K562 (cell line): ENCODE measurements at regions not wholly inside any gene's neighbourhood (a gene's known extent, or its start where the extent isn't known, plus 50 kb on each side); places are given as distances from the start of the nearest gene placed in this dataset.

ENCODE experiments used
- ATAC-seq: fragments of 200-7000 bp; cut with Tn5 transposase; 3 replicates; pipeline ENCODE4 v1.9.1; 2020; ENCODE audit warnings: moderate library complexity
- BruUV-seq: library from RNA; stranded (reverse); fragments of 400-500 nt; replicated peaks from 2 replicates; lab custom pipeline; 2021; lab: Mats Ljungman, UMichigan
- CTCF ChIA-PET: fragments of 300-600 bp; formaldehyde crosslinking; extraction: SDS; loops from one replicate; lab custom pipeline; 2021; ENCODE audit warnings: low intra/inter-chr PET ratio; lab: Yijun Ruan, JAX
- POLR2A ChIA-PET: fragments of 300-600, 350-650 bp; sonication (Branson Sonifier 250); formaldehyde crosslinking; extraction: SDS; loops from one replicate; lab custom pipeline; 2021; ENCODE audit warnings: antibody characterized with exemption, inconsistent platforms; lab: Yijun Ruan, JAX
- DNase-seq, 4 experiments: peaks; one replicate each; pipeline versions ENCODE4 v3.0.0 to v3.0.0-alpha.2; 2011 to 2018; ENCODE audit warnings: low spot score in 3 of 4, mixed read lengths in 3 of 4; ENCODE audit errors: extremely low read depth in 1 of 4
- FAIRE-seq: peaks from 2 replicates; lab custom pipeline; 2011; peaks lifted over from hg19 to GRCh38; lab: Jason Lieb, UNC
- H2AFZ ChIP-seq: 2 replicates; pipeline ENCODE4 v1.6.0; 2011; ENCODE audit warnings: low read depth, low read length, control low read depth, inconsistent platforms
- H3K27ac ChIP-seq: fragments of 200-600 bp; 3 replicates; pipeline ENCODE4 v1.8.0; 2011; ENCODE audit warnings: low read depth, mild to moderate bottlenecking, control low read depth, inconsistent platforms, low read length, moderate library complexity, mixed read lengths; ENCODE audit errors: extremely low read depth
- H3K27me3 ChIP-seq, 2 experiments: fragments of 300-600 bp in 1 of 2; 2 replicates in 1 of 2; 3 replicates in 1 of 2; pipeline versions ENCODE4 v1.6.0 to v1.8.0; 2011; ENCODE audit warnings: inconsistent platforms in 2 of 2, low read length in 2 of 2, mild to moderate bottlenecking in 1 of 2, mixed read lengths in 1 of 2, moderate library complexity in 1 of 2; ENCODE audit not compliant: control insufficient read depth in 2 of 2, insufficient read depth in 2 of 2
- H3K36me3 ChIP-seq: fragments of 300-600 bp; 3 replicates; pipeline ENCODE4 v1.8.0; 2011; ENCODE audit warnings: mild to moderate bottlenecking, low read length, inconsistent platforms; ENCODE audit not compliant: control insufficient read depth, insufficient read depth
- H3K4me1 ChIP-seq, 2 experiments: fragments of 200-600 bp in 1 of 2; replicated peaks in 1 of 2; 2 replicates in 1 of 2; 3 replicates in 1 of 2; pipeline versions ENCODE4 v1.5.1 to v1.8.0; 2011; ENCODE audit warnings: inconsistent platforms in 2 of 2, low read length in 2 of 2, mild to moderate bottlenecking in 1 of 2, mixed read lengths in 1 of 2, moderate library complexity in 1 of 2; ENCODE audit not compliant: control insufficient read depth in 2 of 2, insufficient read depth in 2 of 2
- H3K4me2 ChIP-seq: 2 replicates; pipeline ENCODE4 v1.6.1; 2011; ENCODE audit warnings: low read length, control low read depth, inconsistent platforms, mixed read lengths; ENCODE audit not compliant: insufficient read depth
- H3K4me3 ChIP-seq: fragments of 200-600 bp; sonication (generic), shearing (Covaris generic); 2 replicates; pipeline ENCODE4 v1.5.1; 2016; ENCODE audit warnings: control low read depth, inconsistent platforms
- H3K79me2 ChIP-seq: fragments of 200-600 bp; 3 replicates; pipeline ENCODE4 v1.8.0; 2011; ENCODE audit warnings: low read length, inconsistent platforms; ENCODE audit not compliant: control insufficient read depth, insufficient read depth
- H3K9ac ChIP-seq, 2 experiments: 2 replicates each; pipeline versions ENCODE4 v1.6.0 to v1.6.1; 2011; ENCODE audit warnings: low read depth in 2 of 2, low read length in 2 of 2, control low read depth in 1 of 2, inconsistent platforms in 1 of 2, mild to moderate bottlenecking in 1 of 2, mixed read lengths in 1 of 2; ENCODE audit not compliant: insufficient read depth in 1 of 2
- H3K9me1 ChIP-seq: one replicate; pipeline ENCODE4 v1.6.0; 2011; ENCODE audit warnings: inconsistent platforms, mild to moderate bottlenecking, low read length, moderate library complexity; ENCODE audit not compliant: control insufficient read depth, insufficient read depth
- H3K9me3 ChIP-seq: replicated peaks from 2 replicates; pipeline ENCODE4 v1.5.1; 2011; ENCODE audit warnings: low read depth, low read length, inconsistent platforms; ENCODE audit not compliant: control insufficient read depth, insufficient read depth
- H4K20me1 ChIP-seq: replicated peaks from 2 replicates; pipeline ENCODE4 v1.6.1; 2011; ENCODE audit warnings: low read length, inconsistent platforms, mixed read lengths; ENCODE audit not compliant: control insufficient read depth, insufficient read depth
- DDX20 ChIP-seq: fragments of 450-650 bp; IDR thresholded peaks from 2 replicates; pipeline ENCODE4 v1.6.1; 2016; ENCODE audit warnings: missing genetic modification characterization, low read depth, mild to moderate bottlenecking, missing compliant biosample characterization, moderate library complexity
- FOXJ2 ChIP-seq: fragments of 200-800 bp; sonication (Bioruptor generic); IDR thresholded peaks from 2 replicates; pipeline ENCODE4 v1.6.1; 2016; ENCODE audit warnings: missing genetic modification characterization, missing compliant biosample characterization
- KAT7 ChIP-seq: sonication (generic); formaldehyde crosslinking; IDR thresholded peaks from 2 replicates; pipeline ENCODE4 v1.8.0; 2022; ENCODE audit warnings: missing genetic modification reagents, mild to moderate bottlenecking, borderline replicate concordance
- KLF16 ChIP-seq: IDR thresholded peaks from 2 replicates; pipeline ENCODE4 v1.6.1; 2016; ENCODE audit warnings: antibody characterized with exemption
- NFE2L1 ChIP-seq: fragments of 450-650 bp; IDR thresholded peaks from 2 replicates; pipeline ENCODE4 v1.6.1; 2016; ENCODE audit warnings: missing genetic modification characterization, low read depth, mild to moderate bottlenecking, missing compliant biosample characterization, moderate library complexity, borderline replicate concordance
- NR3C1 ChIP-seq: sonication (generic); formaldehyde crosslinking; IDR thresholded peaks from 2 replicates; pipeline ENCODE4 v1.8.1; 2022; ENCODE audit warnings: missing genetic modification reagents
- RBM34 ChIP-seq: fragments of 200-400 bp; formaldehyde crosslinking; IDR thresholded peaks from 2 replicates; pipeline ENCODE4 v1.6.1; 2018; ENCODE audit warnings: low read length, borderline replicate concordance; ENCODE audit not compliant: insufficient read depth
- SMAD4 ChIP-seq: fragments of 250-450 bp; sonication (Bioruptor Pico); conservative IDR thresholded peaks from 2 replicates; pipeline ENCODE4 v1.8.0; 2021; ENCODE audit warnings: inconsistent platforms, mild to moderate bottlenecking, moderate library complexity
- ZNF212 ChIP-seq: fragments of 450-650 bp; formaldehyde crosslinking; IDR thresholded peaks from 2 replicates; pipeline ENCODE4 v1.4.0; 2020; ENCODE audit warnings: mild to moderate bottlenecking
- ZNF277 ChIP-seq: fragments of 250-450 bp; sonication (Bioruptor Pico); IDR thresholded peaks from 2 replicates; pipeline ENCODE4 v1.8.0; 2022; ENCODE audit warnings: inconsistent platforms, mild to moderate bottlenecking, moderate library complexity, borderline replicate concordance
- ZSCAN29 ChIP-seq: fragments of 450-650 bp; IDR thresholded peaks from 2 replicates; pipeline ENCODE4 v1.6.1; 2017
- WGBS: fragments of 100-300 bp; shearing (Covaris generic); methylation state at CpG from one replicate; pipeline ENCODE4 v1.1.6; 2016; ENCODE audit warnings: low coverage, mixed read lengths; ENCODE audit not compliant: insufficient coverage; ENCODE audit errors: missing lambda C conversion rate; 5-methylcytosine and 5-hydroxymethylcytosine counted together
- in situ Hi-C: fragments of 300-500 bp; cut with MboI; formaldehyde crosslinking; loops from 4 replicates; pipeline ENCODE4 v1.15.0; 2018; ENCODE audit warnings: inconsistent platforms, mixed read lengths
- intact Hi-C: fragments of 100-400 bp; cut with micrococcal nuclease; formaldehyde crosslinking; loops from 2 replicates; pipeline ENCODE4 v1.14.2; 2022
- TF ChIP-seq, protein P1 (sequence below), 2 experiments: fragments of 200-800 bp in 1 of 2; sonication (Bioruptor generic) in 1 of 2; sonication (generic) in 1 of 2; formaldehyde crosslinking in 1 of 2; IDR thresholded peaks in 1 of 2; conservative IDR thresholded peaks in 1 of 2; 2 replicates each; pipeline versions ENCODE4 v1.5.0 to v1.6.1; 2016 to 2020; ENCODE audit warnings: missing compliant biosample characterization in 1 of 2, missing genetic modification characterization in 1 of 2, missing genetic modification reagents in 1 of 2
- TF ChIP-seq, protein P2 (sequence below): fragments of 450-650 bp; IDR thresholded peaks from 2 replicates; pipeline ENCODE4 v1.6.1; 2016; ENCODE audit warnings: low read depth

DNA sequence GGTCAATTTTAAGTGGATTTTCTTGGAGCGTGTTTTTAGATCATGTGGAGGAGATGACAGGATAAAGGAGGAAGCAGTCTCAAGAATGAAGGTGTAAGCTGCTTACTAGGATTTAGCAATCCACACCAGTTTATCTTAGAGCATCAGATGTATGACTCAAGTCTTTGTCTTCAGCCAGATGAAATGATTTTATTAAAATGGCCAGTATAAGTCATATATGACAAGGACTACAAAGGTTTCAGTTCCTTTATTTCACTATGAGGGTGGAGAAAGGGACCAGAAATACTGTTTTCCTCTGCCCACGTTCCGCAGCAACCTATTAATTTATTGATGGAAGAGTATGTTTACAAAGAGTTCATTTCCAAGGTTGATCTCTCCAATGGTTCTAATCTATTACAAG, 970.5 kb upstream of the SLC39A10 start:
- intact Hi-C loops (no loop called here), in situ Hi-C loops (no loop called here)
- H3K36me3 ChIP-seq: no peaks in the 10 kb centered on the region
- no peak overlapping the region for H3K9ac ChIP-seq
- H3K9me1 ChIP-seq: no peaks in the 10 kb centered on the region
- DNase-seq (no peak), FAIRE-seq (no peak), ATAC-seq (no peak)
- no peak overlapping the region for H2AFZ ChIP-seq
- H3K79me2 ChIP-seq: no peaks in the 10 kb centered on the region
- no TSS peak for BruUV-seq
- 0% methylated on average over 3 of the region's 3 CpGs for WGBS
- no peaks in the 10 kb centered on the region for H3K9me3 ChIP-seq
- CTCF ChIA-PET: no interaction called here
- no peaks in the 10 kb centered on the region for H4K20me1 ChIP-seq
- no peaks in the 10 kb centered on the region for H3K4me1 ChIP-seq
- H3K27ac ChIP-seq: no peak overlapping the region
- no peaks in the 10 kb centered on the region for H3K27me3 ChIP-seq
- POLR2A ChIA-PET: no interaction called here
- H3K4me2 ChIP-seq: no peak overlapping the region
- no peak overlapping the region for H3K4me3 ChIP-seq
- TF ChIP-seq DDX20 (tag) (no peak), ZNF277 (CRISPR knock-in tag) (no peak), ZNF212 (CRISPR knock-in tag) (no peak), SMAD4 (CRISPR knock-in tag) (no peak), RBM34 (no peak), ZSCAN29 (no peak), NR3C1 (CRISPR knock-in tag) (no peak), KAT7 (CRISPR knock-in tag) (no peak), KLF16 (no peak), NFE2L1 (tag) (no peak), FOXJ2 (tag) (no peak)
- TF ChIP-seq, protein P1, sequence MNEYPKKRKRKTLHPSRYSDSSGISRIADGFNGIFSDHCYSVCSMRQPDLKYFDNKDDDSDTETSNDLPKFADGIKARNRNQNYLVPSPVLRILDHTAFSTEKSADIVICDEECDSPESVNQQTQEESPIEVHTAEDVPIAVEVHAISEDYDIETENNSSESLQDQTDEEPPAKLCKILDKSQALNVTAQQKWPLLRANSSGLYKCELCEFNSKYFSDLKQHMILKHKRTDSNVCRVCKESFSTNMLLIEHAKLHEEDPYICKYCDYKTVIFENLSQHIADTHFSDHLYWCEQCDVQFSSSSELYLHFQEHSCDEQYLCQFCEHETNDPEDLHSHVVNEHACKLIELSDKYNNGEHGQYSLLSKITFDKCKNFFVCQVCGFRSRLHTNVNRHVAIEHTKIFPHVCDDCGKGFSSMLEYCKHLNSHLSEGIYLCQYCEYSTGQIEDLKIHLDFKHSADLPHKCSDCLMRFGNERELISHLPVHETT (CRISPR knock-in tag; conservative IDR thresholded peaks at IDR 0.05 in 1 of 2, IDR thresholded peaks at IDR 0.05 in 1 of 2): no peak
- TF ChIP-seq, protein P2, sequence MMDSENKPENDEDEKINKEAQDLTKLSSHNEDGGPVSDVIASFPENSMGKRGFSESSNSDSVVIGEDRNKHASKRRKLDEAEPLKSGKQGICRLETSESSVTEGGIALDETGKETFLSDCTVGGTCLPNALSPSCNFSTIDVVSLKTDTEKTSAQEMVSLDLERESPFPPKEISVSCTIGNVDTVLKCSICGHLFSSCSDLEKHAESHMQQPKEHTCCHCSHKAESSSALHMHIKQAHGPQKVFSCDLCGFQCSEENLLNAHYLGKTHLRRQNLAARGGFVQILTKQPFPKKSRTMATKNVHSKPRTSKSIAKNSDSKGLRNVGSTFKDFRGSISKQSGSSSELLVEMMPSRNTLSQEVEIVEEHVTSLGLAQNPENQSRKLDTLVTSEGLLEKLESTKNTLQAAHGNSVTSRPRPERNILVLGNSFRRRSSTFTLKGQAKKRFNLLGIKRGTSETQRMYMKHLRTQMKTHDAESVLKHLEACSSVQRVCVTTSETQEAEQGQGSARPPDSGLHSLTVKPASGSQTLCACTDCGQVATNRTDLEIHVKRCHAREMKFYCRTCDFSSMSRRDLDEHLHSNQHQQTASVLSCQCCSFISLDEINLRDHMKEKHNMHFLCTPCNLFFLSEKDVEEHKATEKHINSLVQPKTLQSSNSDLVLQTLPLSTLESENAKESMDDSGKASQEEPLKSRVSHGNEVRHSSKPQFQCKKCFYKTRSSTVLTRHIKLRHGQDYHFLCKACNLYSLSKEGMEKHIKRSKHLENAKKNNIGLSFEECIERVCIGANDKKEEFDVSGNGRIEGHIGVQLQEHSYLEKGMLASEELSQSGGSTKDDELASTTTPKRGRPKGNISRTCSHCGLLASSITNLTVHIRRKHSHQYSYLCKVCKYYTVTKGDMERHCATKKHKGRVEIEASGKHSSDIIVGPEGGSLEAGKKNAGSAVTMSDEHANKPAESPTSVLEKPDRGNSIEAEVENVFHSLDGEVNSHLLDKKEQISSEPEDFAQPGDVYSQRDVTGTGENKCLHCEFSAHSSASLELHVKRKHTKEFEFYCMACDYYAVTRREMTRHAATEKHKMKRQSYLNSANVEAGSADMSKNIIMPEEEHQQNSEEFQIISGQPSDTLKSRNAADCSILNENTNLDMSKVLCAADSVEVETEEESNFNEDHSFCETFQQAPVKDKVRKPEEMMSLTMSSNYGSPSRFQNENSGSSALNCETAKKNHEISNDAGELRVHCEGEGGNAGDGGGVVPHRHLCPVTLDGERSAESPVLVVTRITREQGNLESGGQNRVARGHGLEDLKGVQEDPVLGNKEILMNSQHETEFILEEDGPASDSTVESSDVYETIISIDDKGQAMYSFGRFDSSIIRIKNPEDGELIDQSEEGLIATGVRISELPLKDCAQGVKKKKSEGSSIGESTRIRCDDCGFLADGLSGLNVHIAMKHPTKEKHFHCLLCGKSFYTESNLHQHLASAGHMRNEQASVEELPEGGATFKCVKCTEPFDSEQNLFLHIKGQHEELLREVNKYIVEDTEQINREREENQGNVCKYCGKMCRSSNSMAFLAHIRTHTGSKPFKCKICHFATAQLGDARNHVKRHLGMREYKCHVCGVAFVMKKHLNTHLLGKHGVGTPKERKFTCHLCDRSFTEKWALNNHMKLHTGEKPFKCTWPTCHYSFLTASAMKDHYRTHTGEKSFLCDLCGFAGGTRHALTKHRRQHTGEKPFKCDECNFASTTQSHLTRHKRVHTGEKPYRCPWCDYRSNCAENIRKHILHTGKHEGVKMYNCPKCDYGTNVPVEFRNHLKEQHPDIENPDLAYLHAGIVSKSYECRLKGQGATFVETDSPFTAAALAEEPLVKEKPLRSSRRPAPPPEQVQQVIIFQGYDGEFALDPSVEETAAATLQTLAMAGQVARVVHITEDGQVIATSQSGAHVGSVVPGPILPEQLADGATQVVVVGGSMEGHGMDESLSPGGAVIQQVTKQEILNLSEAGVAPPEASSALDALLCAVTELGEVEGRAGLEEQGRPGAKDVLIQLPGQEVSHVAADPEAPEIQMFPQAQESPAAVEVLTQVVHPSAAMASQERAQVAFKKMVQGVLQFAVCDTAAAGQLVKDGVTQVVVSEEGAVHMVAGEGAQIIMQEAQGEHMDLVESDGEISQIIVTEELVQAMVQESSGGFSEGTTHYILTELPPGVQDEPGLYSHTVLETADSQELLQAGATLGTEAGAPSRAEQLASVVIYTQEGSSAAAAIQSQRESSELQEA: no peak
